Chondrocyte (in vitro differentiated cells): ENCODE measurements at regions not wholly inside any gene's neighbourhood (a gene's known extent, or its start where the extent isn't known, plus 50 kb on each side); places are given as distances from the start of the nearest gene placed in this dataset.

ENCODE experiments used
- DNase-seq: peaks from one replicate; pipeline ENCODE4 v3.0.0; 2021; ENCODE audit warnings: mixed read lengths, low spot score
- H3K27ac Mint-ChIP-seq: one replicate; pipeline ENCODE4 v1.8.0; 2021; ENCODE audit warnings: mild to moderate bottlenecking, moderate library complexity, mixed read lengths; ENCODE audit not compliant: unreplicated experiment
- H3K27me3 Mint-ChIP-seq: 2 replicates; pipeline ENCODE4 v1.8.0; 2021; ENCODE audit warnings: low read depth, mixed read lengths
- H3K36me3 Mint-ChIP-seq: 2 replicates; pipeline ENCODE4 v1.8.0; 2021; ENCODE audit warnings: low read depth, mixed read lengths
- H3K4me1 Mint-ChIP-seq: 2 replicates; pipeline ENCODE4 v1.8.0; 2021; ENCODE audit warnings: low read depth, mild to moderate bottlenecking, mixed read lengths
- H3K4me3 Mint-ChIP-seq: one replicate; pipeline ENCODE4 v1.8.0; 2021; ENCODE audit warnings: mild to moderate bottlenecking, moderate library complexity, mixed read lengths; ENCODE audit not compliant: unreplicated experiment
- H3K9me3 Mint-ChIP-seq: 2 replicates; pipeline ENCODE4 v1.8.0; 2021; ENCODE audit warnings: low read depth, mixed read lengths
- CTCF ChIP-seq: fragments of 200-600 bp; sonication (generic); IDR thresholded peaks from 2 replicates; pipeline ENCODE4 v1.5.0; 2021; ENCODE audit warnings: antibody characterized with exemption, mild to moderate bottlenecking, moderate library complexity

GRCh38 chr10:2099321-2099720 lies 362.0 kb upstream of the ADARB2 start:
- DNase-seq, result no peak
- TF ChIP-seq CTCF, result no peak
- H3K27ac Mint-ChIP-seq, result no peak overlapping the region
- H3K9me3 Mint-ChIP-seq, result peaks cover 3% of the 10 kb centered on the region
- H3K36me3 Mint-ChIP-seq, result no peaks in the 10 kb centered on the region
- no peak overlapping the region for H3K4me3 Mint-ChIP-seq
- H3K27me3 Mint-ChIP-seq, result no peaks in the 10 kb centered on the region
- H3K4me1 Mint-ChIP-seq, result no peaks in the 10 kb centered on the region

DNA sequence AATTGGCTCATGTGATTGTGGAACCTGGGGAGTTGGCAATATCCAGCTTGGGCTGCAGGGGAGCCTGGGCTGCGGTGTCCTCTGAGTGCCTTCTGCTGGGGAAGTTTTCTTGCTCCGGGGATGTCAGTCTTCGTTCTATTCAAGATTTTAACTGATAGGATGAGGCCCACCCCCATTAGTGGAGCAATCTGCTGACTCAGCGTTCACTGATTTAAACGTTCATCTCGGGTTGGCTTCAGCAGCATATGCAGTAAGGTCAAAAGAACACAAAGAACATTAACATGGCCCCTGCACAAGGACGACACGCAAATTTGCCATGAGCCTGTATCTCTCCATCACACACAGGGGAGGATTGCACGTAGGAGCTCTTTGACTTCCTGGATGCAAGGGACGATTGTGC lies 360.6 kb upstream of the ADARB2 start:
- DNase-seq, result no peak
- H3K4me1 Mint-ChIP-seq, result no peaks in the 10 kb centered on the region
- H3K36me3 Mint-ChIP-seq, result no peaks in the 10 kb centered on the region
- H3K27ac Mint-ChIP-seq, result no peak overlapping the region
- no peak overlapping the region for H3K4me3 Mint-ChIP-seq
- no peaks in the 10 kb centered on the region for H3K9me3 Mint-ChIP-seq
- no peak for TF ChIP-seq CTCF
- no peaks in the 10 kb centered on the region for H3K27me3 Mint-ChIP-seq

- Mint-ChIP-seq H3K27ac (no peak overlapping the region), H3K4me3 (no peak overlapping the region), H3K36me3 (no peaks in the 10 kb centered on the region)
Observed at GRCh38 chr10:2094171-2094570, 356.8 kb upstream of the ADARB2 start.

DNA sequence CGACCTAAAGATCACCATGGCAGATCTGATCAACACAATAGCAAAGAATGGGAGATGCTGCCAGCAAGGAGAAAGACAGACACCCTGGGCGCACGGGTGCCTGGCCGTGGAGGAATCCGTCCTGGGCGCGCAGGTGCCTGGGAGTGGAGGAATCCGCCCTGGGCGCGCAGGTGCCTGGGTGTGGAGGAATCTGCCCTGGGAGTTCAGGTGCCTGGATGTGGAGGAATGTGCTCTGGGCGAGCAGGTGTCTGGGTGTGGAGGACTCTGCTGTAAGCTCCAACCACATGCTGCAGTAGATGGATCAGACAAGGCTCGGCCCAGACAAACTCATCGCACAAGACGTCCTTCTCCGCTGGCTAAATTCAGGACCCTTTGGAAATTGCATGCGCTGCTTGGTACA lies 346.3 kb upstream of the ADARB2 start:
- H3K4me1 Mint-ChIP-seq, result no peaks in the 10 kb centered on the region
- no peak overlapping the region for H3K4me3 Mint-ChIP-seq
- no peaks in the 10 kb centered on the region for H3K9me3 Mint-ChIP-seq
- DNase-seq, result no peak
- H3K36me3 Mint-ChIP-seq, result no peaks in the 10 kb centered on the region
- H3K27me3 Mint-ChIP-seq, result peaks cover 5% of the 10 kb centered on the region
- no peak overlapping the region for H3K27ac Mint-ChIP-seq
- no peak for TF ChIP-seq CTCF

More at GRCh38 chr10:2094171-2094570, 356.8 kb upstream of the ADARB2 start:
- no peaks in the 10 kb centered on the region for H3K9me3 Mint-ChIP-seq
- no peaks in the 10 kb centered on the region for H3K4me1 Mint-ChIP-seq
- H3K27me3 Mint-ChIP-seq, result no peaks in the 10 kb centered on the region
- TF ChIP-seq CTCF, result no peak
- no peak for DNase-seq

- DNase-seq, result no peak
- Mint-ChIP-seq H3K9me3 (no peaks in the 10 kb centered on the region), H3K4me3 (no peak overlapping the region), H3K36me3 (no peaks in the 10 kb centered on the region), H3K4me1 (peaks cover 13% of the 10 kb centered on the region), H3K27me3 (peaks cover 5% of the 10 kb centered on the region), H3K27ac (no peak overlapping the region)
- TF ChIP-seq CTCF, result peak; percentile 32
Observed at GRCh38 chr10:2081501-2081900, 344.2 kb upstream of the ADARB2 start.
